ENCODE measurements at regions not wholly inside any gene's neighbourhood (a gene's known extent, or its start where the extent isn't known, plus 50 kb on each side); places are given as distances from the start of the nearest gene placed in this dataset.

DNA sequence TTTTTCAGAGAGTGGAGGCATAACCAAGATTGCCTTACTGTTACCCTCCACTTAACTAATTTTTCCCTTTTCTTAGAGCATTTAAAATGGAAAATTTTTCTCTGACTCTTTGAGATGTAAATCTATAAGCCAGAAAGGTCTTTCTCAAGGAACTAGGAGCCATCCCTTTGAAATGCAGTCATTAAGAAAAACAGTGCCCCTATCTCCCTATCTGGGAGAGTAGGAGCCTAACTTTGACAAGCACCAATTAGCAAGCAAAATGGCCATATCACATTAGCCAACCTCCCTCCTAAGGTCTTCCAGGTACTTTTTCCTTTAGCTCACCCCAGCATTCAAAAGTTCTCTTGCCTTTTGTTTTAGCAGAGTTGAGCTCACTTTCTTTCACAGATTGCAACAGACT is 570.5 kb downstream of the EPHA7 start:
- TF ChIP-seq CTCF (conservative IDR thresholded peaks at IDR 0.05) = no peak
- TF ChIP-seq EZH2 (IDR thresholded peaks at IDR 0.05; ENCODE audit: low read depth) = no peak
